Liver (tissue), 8 donors: ENCODE measurements at regions not wholly inside any gene's neighbourhood (a gene's known extent, or its start where the extent isn't known, plus 50 kb on each side); places are given as distances from the start of the nearest gene placed in this dataset.

Source experiments
- DNase-seq: peaks from one replicate; pipeline ENCODE4 v3.0.0-alpha.2; 2017; ENCODE audit warnings: low spot score
- H3K27ac ChIP-seq, 2 donors: one replicate each; pipeline ENCODE4 v1.7.0; 2013; ENCODE audit warnings: inconsistent platforms in 2 of 2, low read length in 2 of 2, control low read depth in 1 of 2, low read depth in 1 of 2, mild to moderate bottlenecking in 1 of 2
- H3K27me3 ChIP-seq, 4 donors: one replicate each; pipeline versions ENCODE4 v1.6.1 to v1.7.0; 2013; ENCODE audit warnings: low read length in 3 of 4, inconsistent platforms in 1 of 4, mild to moderate bottlenecking in 1 of 4, moderate library complexity in 1 of 4; ENCODE audit not compliant: control insufficient read depth in 4 of 4, insufficient read depth in 4 of 4
- H3K36me3 ChIP-seq, 4 donors: one replicate each; pipeline versions ENCODE4 v1.6.1 to v1.7.0; 2013; ENCODE audit warnings: low read length in 3 of 4, mild to moderate bottlenecking in 3 of 4, low read depth in 1 of 4, moderate library complexity in 1 of 4; ENCODE audit not compliant: control insufficient read depth in 4 of 4, insufficient read depth in 3 of 4
- H3K4me1 ChIP-seq, 4 donors: one replicate each; pipeline versions ENCODE4 v1.6.1 to v1.7.0; 2013; ENCODE audit warnings: low read length in 3 of 4, mild to moderate bottlenecking in 3 of 4, moderate library complexity in 1 of 4; ENCODE audit not compliant: control insufficient read depth in 4 of 4, insufficient read depth in 4 of 4
- H3K4me3 ChIP-seq, 3 donors: one replicate each; pipeline versions ENCODE4 v1.6.1 to v1.7.0; 2013; ENCODE audit warnings: low read length in 3 of 3, control low read depth in 1 of 3, low read depth in 1 of 3, mild to moderate bottlenecking in 1 of 3
- H3K9ac ChIP-seq, 2 donors: one replicate each; pipeline ENCODE4 v1.7.0; 2013; ENCODE audit warnings: low read length in 2 of 2, mild to moderate bottlenecking in 2 of 2, moderate library complexity in 2 of 2, control low read depth in 1 of 2, low read depth in 1 of 2
- H3K9me3 ChIP-seq, 4 donors: one replicate each; pipeline versions ENCODE4 v1.6.1 to v1.7.0; 2013; ENCODE audit warnings: low read length in 3 of 4; ENCODE audit not compliant: control insufficient read depth in 4 of 4
- ATF3 ChIP-seq: IDR thresholded peaks from 2 replicates; pipeline ENCODE4 v1.6.1; 2016; ENCODE audit warnings: antibody characterized with exemption
- CTCF ChIP-seq: fragments of 150-350 bp; IDR thresholded peaks from 2 replicates; pipeline ENCODE4 v1.5.1; 2017; ENCODE audit warnings: improper control_type of control experiment, low read depth, low read length; ENCODE audit not compliant: missing input control
- EGR1 ChIP-seq, 2 donors: IDR thresholded peaks; 2 replicates each; pipeline ENCODE4 v1.6.1; 2016 to 2018; ENCODE audit warnings: antibody characterized with exemption in 2 of 2, low read depth in 2 of 2
- FOXA1 ChIP-seq: IDR thresholded peaks from 2 replicates; pipeline ENCODE4 v1.6.1; 2016; ENCODE audit warnings: antibody characterized with exemption
- GABPA ChIP-seq, 2 donors: IDR thresholded peaks in 1 of 2; conservative IDR thresholded peaks in 1 of 2; 2 replicates each; pipeline ENCODE4 v1.6.1; 2016; ENCODE audit warnings: antibody characterized with exemption in 2 of 2, mild to moderate bottlenecking in 1 of 2, moderate library complexity in 1 of 2
- HNF4A ChIP-seq, 2 donors: conservative IDR thresholded peaks; 2 replicates each; pipeline ENCODE4 v1.6.1; 2016; ENCODE audit warnings: antibody characterized with exemption in 2 of 2, mild to moderate bottlenecking in 2 of 2
- HNF4G ChIP-seq: IDR thresholded peaks from 2 replicates; pipeline ENCODE4 v1.6.1; 2016; ENCODE audit warnings: antibody characterized with exemption
- JUND ChIP-seq, 2 donors: IDR thresholded peaks; 2 replicates each; pipeline ENCODE4 v1.6.1; 2016; ENCODE audit warnings: antibody characterized with exemption in 2 of 2
- RAD21 ChIP-seq, 2 donors: IDR thresholded peaks; 2 replicates each; pipeline ENCODE4 v1.6.1; 2016; ENCODE audit warnings: antibody characterized with exemption in 2 of 2, mild to moderate bottlenecking in 2 of 2
- RXRA ChIP-seq, 2 donors: IDR thresholded peaks; 2 replicates each; pipeline ENCODE4 v1.6.1; 2017 to 2018; ENCODE audit warnings: antibody characterized with exemption in 2 of 2, mild to moderate bottlenecking in 1 of 2
- SP1 ChIP-seq: IDR thresholded peaks from 2 replicates; pipeline ENCODE4 v1.6.1; 2018; ENCODE audit warnings: antibody characterized with exemption, mild to moderate bottlenecking
- TAF1 ChIP-seq: conservative IDR thresholded peaks from 2 replicates; pipeline ENCODE4 v1.6.1; 2016; ENCODE audit warnings: antibody characterized with exemption, mild to moderate bottlenecking
- YY1 ChIP-seq: IDR thresholded peaks from 2 replicates; pipeline ENCODE4 v1.6.1; 2016; ENCODE audit warnings: antibody characterized with exemption, mild to moderate bottlenecking
- ZBTB33 ChIP-seq: IDR thresholded peaks from 2 replicates; pipeline ENCODE4 v1.6.1; 2016; ENCODE audit warnings: antibody characterized with exemption
- WGBS: extraction: QIAGEN DNeasy Blood & Tissue Kit; methylation state at CpG from one replicate; pipeline ENCODE4 v1.1.7; 2013; 5-methylcytosine and 5-hydroxymethylcytosine counted together
- TF ChIP-seq, protein P1 (sequence below): IDR thresholded peaks from 2 replicates; pipeline ENCODE4 v1.6.1; 2016; ENCODE audit warnings: antibody characterized with exemption, mild to moderate bottlenecking
- TF ChIP-seq, protein P2 (sequence below): IDR thresholded peaks from 2 replicates; pipeline ENCODE4 v1.6.1; 2016; ENCODE audit warnings: antibody characterized with exemption
- donor health status: healthy.
- donor health status: healthy.
- donor health status: healthy.
- donor health status: healthy.
- donor health status: healthy.

DNA sequence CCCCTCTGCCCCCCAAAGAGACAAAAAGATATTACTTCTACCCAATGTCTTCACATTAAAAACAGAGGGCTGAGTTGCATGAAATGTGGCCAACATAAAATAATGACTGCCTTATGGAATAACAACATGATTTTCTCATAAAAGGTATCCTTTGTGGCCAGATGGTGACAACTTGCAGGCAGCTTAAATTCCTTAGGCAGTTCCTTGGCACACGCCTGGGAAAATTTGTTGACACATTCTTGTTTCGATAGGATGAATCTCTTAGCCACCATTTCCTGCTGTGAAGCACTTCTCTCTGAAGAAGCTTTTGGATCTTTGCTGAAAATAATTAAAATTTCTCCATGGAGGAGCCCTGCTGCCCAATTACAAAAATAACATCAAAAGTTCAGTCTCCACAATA lies 109.0 kb upstream of the COL21A1 start:
- Histone ChIP-seq H3K9me3 (peaks cover 0 to 2% (median 0%) of the 10 kb centered on the region in 4 donors), H3K27ac (no peak overlapping the region), H3K9ac (no peak overlapping the region), H3K4me3 (no peak overlapping the region), H3K36me3 (no peaks in the 10 kb centered on the region), H3K4me1 (no peaks in the 10 kb centered on the region), H3K27me3 (no peaks in the 10 kb centered on the region)
- 65% methylated on average over 2 of the region's 2 CpGs for WGBS
- no peak for DNase-seq
- TF ChIP-seq ZBTB33 (no peak), TAF1 (no peak), YY1 (no peak), HNF4A (conservative IDR thresholded peaks at IDR 0.05) (no peak), FOXA1 (no peak), SP1 (no peak), HNF4G (no peak)
- TF ChIP-seq, protein P1, sequence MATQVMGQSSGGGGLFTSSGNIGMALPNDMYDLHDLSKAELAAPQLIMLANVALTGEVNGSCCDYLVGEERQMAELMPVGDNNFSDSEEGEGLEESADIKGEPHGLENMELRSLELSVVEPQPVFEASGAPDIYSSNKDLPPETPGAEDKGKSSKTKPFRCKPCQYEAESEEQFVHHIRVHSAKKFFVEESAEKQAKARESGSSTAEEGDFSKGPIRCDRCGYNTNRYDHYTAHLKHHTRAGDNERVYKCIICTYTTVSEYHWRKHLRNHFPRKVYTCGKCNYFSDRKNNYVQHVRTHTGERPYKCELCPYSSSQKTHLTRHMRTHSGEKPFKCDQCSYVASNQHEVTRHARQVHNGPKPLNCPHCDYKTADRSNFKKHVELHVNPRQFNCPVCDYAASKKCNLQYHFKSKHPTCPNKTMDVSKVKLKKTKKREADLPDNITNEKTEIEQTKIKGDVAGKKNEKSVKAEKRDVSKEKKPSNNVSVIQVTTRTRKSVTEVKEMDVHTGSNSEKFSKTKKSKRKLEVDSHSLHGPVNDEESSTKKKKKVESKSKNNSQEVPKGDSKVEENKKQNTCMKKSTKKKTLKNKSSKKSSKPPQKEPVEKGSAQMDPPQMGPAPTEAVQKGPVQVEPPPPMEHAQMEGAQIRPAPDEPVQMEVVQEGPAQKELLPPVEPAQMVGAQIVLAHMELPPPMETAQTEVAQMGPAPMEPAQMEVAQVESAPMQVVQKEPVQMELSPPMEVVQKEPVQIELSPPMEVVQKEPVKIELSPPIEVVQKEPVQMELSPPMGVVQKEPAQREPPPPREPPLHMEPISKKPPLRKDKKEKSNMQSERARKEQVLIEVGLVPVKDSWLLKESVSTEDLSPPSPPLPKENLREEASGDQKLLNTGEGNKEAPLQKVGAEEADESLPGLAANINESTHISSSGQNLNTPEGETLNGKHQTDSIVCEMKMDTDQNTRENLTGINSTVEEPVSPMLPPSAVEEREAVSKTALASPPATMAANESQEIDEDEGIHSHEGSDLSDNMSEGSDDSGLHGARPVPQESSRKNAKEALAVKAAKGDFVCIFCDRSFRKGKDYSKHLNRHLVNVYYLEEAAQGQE: no peak

DNA sequence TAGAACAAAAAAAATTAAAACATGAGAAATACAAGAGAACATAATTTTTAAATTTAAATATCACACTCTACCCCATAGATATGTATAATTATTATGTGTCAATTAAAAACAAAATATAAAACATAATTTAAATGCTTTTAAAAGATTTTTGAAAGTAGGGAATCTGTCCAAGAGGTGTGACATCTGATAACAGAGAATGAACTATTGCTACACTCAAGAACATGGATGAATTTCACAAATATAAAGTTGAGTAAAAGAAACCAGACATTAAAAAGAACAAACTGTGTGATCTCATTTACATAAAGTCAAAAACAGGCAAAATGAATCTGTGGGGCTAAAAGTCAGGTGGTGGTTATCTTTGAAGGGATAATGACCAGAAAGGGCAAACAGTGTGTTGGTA lies 106.5 kb upstream of the COL21A1 start:
- Histone ChIP-seq H3K4me3 (no peak overlapping the region), H3K9ac (no peak overlapping the region), H3K27me3 (no peaks in the 10 kb centered on the region), H3K36me3 (no peaks in the 10 kb centered on the region), H3K27ac (no peak overlapping the region), H3K9me3 (peaks cover 0 to 2% (median 0%) of the 10 kb centered on the region in 4 donors), H3K4me1 (no peaks in the 10 kb centered on the region)
- no peak for DNase-seq
- no peak for TF ChIP-seq YY1
- no peak for TF ChIP-seq HNF4A (conservative IDR thresholded peaks at IDR 0.05)
- TF ChIP-seq TAF1: no peak
- TF ChIP-seq, protein P1: no peak
- no peak for TF ChIP-seq RXRA (IDR thresholded peaks at IDR 0.05)
- TF ChIP-seq HNF4G: no peak
- no peak for TF ChIP-seq EGR1 (IDR thresholded peaks at IDR 0.05; ENCODE audit: low read depth in 2 of 2)
- no peak for TF ChIP-seq GABPA (IDR thresholded peaks at IDR 0.05 in 1 of 2, conservative IDR thresholded peaks at IDR 0.05 in 1 of 2)
- TF ChIP-seq ATF3: no peak
- TF ChIP-seq RAD21 (IDR thresholded peaks at IDR 0.05): no peak
- TF ChIP-seq, protein P2, sequence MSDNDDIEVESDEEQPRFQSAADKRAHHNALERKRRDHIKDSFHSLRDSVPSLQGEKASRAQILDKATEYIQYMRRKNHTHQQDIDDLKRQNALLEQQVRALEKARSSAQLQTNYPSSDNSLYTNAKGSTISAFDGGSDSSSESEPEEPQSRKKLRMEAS: no peak
- no peak for TF ChIP-seq JUND (IDR thresholded peaks at IDR 0.05)
- no peak for TF ChIP-seq SP1
- no peak for TF ChIP-seq FOXA1
- no peak for TF ChIP-seq CTCF
